ENCODE measurements at regions not wholly inside any gene's neighbourhood (a gene's known extent, or its start where the extent isn't known, plus 50 kb on each side); places are given as distances from the start of the nearest gene placed in this dataset.
"Not testable (repeated sequence)": the region's sequence is repeated elsewhere in the genome, so short reads cannot be mapped to it uniquely, and the experiment has no call there.

- no peak for DNase-seq (ENCODE audit: low spot score)
Measured at GRCh38 chr3:25952133-25952532, 162.2 kb downstream of the OXSM start.

- no peak for DNase-seq (ENCODE audit: low spot score)
Measured at GRCh38 chr3:25957026-25957425, 167.1 kb downstream of the OXSM start.

GRCh38 chr3:25960776-25961175 lies 170.9 kb downstream of the OXSM start:
- no peak for DNase-seq (ENCODE audit: low spot score)

DNA sequence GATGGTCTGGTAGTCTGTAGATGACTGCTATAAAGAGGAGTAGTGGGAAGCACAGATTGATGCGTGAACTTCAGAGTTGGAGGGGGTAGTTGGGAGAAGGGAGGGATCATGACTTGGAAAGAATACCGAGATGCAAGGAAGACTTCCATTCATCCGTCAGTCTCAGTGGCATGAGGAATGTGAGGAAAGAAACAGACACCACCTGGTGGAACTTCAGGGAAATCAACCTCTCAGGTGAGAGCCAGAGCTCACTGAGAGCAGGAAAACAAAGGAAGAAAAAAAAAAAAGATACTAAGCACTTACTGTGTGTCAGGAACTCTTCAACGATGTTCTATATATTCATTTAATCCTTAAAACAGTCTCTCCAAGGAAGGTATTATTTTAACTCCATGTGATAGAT lies 172.4 kb downstream of the OXSM start:
- DNase-seq (ENCODE audit: low spot score) = no peak

DNA sequence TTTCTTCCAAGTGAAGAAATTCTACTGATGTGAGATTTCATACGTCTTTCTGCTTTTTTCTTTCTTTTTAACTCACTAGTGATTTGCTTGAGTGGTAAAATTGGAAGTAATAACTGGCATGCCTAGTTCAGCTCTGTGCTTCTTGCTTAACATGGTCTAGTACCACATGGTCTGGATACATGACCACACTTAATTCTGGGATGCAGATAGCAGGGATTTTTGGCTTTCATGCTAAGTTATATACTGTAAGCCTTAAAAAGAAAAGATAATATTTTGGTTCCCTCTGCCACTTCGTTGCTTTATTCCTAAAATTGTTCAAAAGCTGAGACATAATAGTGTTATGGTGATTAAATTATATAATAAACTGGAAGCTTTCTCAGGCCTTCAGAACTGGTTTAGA lies 174.3 kb downstream of the OXSM start:
- no peak for DNase-seq (ENCODE audit: low spot score)

DNA sequence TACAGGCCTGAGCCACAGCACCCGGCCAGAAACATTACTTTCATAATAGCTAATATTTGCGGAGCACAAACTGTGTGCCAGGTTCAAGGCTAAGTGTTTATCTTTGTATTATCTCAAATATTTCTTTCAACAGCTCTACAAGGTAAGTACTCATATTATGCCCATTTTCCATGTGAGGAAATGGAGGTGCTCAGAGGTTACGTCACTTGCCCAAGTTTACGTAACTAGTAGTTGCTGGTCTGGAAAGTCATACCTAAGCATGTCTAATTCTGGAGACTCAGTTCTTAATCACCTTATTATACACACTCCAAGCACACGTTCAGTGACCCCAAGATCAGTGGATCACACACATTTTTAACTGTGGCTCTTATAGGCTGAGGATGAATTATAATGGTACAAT lies 177.5 kb downstream of the OXSM start:
- no peak for DNase-seq (ENCODE audit: low spot score)

DNA sequence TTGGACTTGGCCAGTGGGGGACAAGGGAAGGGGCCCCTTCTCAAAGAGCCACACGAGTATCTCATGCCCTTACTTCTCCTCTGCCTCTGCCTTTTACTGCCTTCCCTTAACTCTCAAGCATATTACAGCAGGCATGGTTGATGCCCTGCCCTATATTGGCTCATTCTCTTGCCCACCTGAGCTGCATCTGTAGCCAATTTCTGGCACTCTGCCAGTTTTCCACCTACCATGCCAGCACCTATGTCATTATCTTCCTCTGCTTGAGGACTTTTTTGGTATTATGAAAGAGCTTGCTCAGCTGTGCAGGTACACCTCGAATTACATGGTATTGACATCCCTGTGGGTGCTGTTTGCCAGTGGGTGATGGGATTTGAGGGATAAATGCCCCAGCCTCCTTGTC lies 181.8 kb downstream of the OXSM start:
- DNase-seq (ENCODE audit: low spot score) = no peak

GRCh38 chr3:25973122-25973521 lies 183.2 kb downstream of the OXSM start:
- DNase-seq (ENCODE audit: low spot score) = no peak

- DNase-seq (ENCODE audit: low spot score) = no peak
Measured at GRCh38 chr3:25982756-25983155, 192.9 kb downstream of the OXSM start.

DNA sequence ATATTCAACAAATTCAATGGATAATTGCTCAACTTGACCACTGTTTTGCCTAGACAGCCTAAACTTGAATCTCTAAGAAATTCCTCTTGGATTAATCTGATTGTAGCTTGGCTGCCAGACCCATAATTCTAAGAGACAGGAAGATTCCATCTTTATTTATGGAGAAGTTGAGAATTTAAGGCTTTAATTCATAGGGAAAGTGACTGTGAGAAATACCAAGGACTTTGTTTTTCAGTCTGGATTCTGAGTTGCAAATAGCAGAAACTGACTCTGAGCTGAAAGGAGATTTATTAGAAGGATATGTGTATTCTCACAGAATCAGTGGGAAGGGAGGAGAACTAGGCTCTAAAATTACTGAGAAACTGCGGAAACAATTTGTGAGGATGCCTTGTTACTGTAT lies 195.7 kb downstream of the OXSM start:
- DNase-seq (ENCODE audit: low spot score) = no peak

DNA sequence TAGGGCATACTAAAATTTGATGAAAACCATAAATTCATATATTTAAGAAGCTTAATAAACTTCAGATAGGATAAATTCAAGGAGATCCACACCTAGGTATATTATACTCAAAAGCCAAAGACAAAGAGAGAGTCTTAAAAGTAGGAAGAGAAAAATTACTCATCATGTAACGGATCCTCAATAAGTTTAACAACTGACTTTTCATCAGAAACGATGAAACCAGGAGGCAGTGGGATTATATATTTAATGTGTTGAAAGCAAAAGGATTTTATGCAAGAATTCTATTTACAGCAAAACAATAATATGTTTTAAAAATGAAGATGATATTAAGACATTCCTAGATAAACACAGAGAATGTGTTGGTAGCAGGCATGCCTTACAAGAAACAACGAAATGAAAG lies 202.7 kb downstream of the OXSM start:
- no peak for DNase-seq (ENCODE audit: low spot score)

- no peak for DNase-seq (ENCODE audit: low spot score)
Measured at GRCh38 chr3:26004172-26004571, 214.3 kb downstream of the OXSM start.

- no peak for DNase-seq (ENCODE audit: low spot score)
Measured at GRCh38 chr3:26011276-26011675, 221.4 kb downstream of the OXSM start.

DNA sequence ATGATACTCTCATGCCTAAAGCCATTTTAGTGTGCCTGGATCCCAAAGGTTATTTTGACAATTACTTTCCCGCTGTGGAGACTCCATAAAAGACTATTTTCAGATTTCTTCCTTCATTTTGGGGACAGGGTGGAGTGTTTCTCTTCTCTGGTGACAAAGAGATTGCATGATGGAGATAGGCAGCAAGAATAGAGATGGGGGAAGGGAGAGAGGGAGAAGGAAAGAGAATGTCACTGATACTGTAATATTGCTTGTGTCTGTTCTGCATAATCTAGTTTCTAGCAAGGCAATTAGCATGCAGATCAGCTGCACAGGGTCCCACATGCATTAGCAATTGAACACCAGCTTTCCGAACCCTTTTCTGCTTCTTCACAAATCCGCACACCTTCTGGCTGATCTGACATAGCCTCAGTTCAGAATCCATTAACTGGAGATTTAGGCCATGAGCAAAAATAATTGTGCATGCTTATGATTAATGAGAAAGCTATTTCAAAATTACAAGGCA lies 222.4 kb downstream of the OXSM start:
- DNase-seq (ENCODE audit: low spot score) = no peak

- DNase-seq (ENCODE audit: low spot score) = no peak
Measured at GRCh38 chr3:26015752-26016151, 225.9 kb downstream of the OXSM start.

DNA sequence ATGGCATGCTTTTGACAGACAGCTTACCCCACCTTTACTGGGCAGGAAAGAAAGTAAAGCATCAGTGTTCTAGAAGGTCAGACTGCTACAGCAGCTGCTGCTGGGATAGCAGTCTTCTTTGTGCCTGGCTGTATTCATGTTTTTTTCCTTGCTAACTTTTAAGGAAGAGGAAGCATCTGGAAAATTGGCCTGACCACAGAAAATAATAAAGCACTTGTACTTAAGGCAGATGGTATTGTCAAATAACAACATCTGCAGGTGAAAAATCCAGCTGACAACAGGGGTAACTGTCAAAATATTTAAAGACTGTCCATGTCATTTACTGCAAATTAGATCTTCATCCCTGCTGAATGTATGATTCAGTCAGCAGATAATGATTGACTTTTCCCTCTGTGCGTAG lies 229.0 kb downstream of the OXSM start:
- no peak for DNase-seq (ENCODE audit: low spot score)

GRCh38 chr3:26024206-26024605 lies 234.3 kb downstream of the OXSM start:
- DNase-seq (ENCODE audit: low spot score) = not testable (repeated sequence)

DNA sequence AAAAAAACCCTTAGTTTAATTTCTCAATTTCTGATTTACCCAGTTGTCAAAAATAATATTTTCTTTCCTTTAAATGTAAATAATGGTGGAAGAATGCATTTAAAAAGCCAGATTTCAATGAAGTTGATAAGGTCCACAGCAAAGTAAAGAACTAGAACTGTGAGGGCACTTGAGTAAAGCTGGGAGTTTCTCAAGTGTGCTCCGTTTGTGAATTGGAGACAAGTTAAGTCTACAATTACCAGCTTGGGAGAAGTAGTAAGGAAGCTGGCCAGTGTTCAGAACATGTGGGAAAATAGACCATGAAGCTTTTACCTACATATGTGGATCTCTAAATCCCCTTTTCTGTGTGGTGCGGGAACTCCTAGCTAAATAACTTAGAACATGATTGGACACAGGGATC lies 239.4 kb downstream of the OXSM start:
- DNase-seq (ENCODE audit: low spot score) = no peak

DNA sequence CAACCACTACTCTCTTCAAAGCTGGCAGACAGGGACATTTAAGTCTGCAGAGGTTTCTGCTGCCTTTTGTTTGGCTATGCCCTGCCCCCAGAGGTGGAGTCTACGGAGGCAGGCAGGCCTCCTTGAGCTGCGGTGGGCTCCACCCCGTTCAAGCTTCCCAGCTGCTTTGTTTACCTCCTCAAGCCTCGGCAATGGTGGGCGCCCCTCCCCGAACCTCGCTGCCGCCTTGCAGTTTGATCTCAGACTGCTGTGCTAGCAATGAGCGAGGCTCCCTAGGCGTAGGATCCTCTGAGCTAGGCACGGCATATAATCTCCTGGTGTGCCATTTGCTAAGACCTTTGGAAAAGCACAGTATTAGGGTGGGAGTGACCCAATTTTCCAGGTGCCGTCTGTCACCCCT lies 252.2 kb downstream of the OXSM start:
- not testable (repeated sequence) for DNase-seq (ENCODE audit: low spot score)

DNA sequence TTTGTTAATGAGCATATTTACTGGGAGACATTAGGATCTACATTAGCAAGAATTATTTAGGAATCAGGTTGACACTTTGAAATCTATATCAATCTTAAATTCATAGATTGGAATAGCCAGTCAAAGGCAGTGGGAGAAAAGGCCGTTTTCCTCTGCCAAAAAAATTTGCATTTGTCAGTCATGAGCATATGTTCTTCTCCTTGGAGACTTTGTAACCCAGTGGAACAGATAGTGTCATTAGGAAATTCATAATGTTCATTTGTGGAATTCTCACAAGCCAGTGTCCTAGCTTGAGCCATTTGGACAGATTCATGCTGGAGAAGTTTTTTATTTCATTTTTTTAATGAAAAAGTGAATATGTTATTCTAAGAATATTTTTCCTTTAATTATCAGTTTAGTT lies 260.1 kb downstream of the OXSM start:
- no peak for DNase-seq (ENCODE audit: low spot score)

- DNase-seq (ENCODE audit: low spot score) = no peak
Measured at GRCh38 chr3:26050776-26051175, 260.9 kb downstream of the OXSM start.

DNA sequence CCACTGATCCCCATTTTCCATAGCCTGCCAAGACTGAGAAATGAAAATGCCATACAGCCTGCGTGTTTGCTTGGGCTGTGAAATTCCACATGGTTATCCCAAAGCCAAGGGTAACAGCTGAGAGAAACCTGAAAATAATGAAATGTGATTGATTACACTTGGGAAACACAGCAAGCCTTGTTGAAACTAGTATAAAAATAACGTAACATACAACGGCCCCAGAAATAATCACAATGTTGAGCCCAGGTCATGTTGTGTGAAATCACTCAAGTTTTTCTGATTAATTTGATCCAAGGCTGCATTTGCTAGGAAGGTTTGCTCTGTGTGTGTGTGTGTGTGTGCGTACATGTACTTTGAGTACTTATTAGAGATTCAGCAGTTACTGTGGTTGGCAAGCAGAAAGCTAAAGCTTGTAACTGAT lies 269.0 kb downstream of the OXSM start:
- DNase-seq (ENCODE audit: low spot score) = no peak

- no peak for DNase-seq (ENCODE audit: low spot score)
Measured at GRCh38 chr3:26061947-26062346, 272.1 kb downstream of the OXSM start.

DNA sequence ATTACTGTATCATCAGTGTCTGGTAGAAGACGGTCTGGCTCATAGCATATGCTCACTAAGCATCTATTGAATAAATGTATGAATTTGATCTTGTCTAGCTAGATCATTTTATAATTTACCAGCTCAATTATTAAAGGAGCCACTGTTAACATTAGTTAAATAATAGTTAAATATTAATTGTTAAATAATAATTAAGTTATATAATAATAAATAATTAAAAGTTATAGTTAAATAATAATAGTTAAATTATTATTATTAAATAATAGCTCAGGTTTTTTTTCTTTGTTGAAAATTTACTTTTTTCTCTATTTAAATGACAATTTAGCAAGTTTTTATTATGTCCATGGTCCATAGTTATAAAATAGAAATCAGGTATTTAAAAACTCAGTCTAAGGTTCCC lies 274.4 kb downstream of the OXSM start:
- no peak for DNase-seq (ENCODE audit: low spot score)

DNA sequence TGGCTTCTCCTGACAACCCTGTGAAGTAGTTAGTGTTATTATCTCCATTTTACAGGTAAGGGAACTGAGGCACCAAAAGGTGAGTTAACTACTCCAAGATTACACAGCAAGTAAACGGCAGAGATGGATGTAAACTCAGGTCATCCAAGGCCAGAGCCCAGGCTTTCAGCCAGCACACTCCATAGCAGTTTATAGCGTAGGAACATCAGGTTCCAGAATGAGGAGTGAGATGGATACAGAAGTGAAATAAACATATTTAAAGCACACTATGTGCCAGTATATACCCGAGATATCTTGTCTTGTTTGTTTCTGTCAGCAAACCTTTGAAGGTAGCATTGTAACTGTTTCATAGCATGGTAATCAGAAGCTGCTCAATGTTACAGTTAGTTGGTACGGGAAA lies 279.0 kb downstream of the OXSM start:
- DNase-seq (ENCODE audit: low spot score) = no peak
